GM18519 (cell line): ENCODE measurements at regions not wholly inside any gene's neighbourhood (a gene's known extent, or its start where the extent isn't known, plus 50 kb on each side); places are given as distances from the start of the nearest gene placed in this dataset.

Experiments used
- ATAC-seq: cut with Tn5 transposase; IDR thresholded peaks from one replicate; pipeline ENCODE4 v1.9.1; 2021; ENCODE audit warnings: mild to moderate bottlenecking, moderate library complexity; ENCODE audit not compliant: unreplicated experiment, low FRiP score

DNA sequence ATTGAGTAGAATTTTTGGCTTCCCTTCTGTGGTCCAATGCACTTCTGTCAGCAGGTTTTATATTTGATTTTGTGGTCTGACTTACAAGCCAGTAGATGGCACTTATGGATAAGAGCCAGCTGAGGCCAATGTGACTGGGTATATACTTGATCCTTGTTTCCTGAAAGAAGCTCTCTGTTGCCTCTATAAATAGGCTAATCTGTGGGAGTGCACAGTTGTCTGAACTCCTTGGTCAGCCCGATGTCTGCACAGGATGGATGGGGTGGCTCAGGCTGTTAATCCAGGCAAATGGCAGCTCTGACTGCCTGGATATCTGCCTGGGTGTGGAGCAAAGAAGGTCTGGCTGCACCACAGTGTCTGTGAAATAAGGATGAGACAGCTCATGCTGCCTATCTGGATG, 1183.7 kb upstream of the PRMT6 start:
- no peak for ATAC-seq

DNA sequence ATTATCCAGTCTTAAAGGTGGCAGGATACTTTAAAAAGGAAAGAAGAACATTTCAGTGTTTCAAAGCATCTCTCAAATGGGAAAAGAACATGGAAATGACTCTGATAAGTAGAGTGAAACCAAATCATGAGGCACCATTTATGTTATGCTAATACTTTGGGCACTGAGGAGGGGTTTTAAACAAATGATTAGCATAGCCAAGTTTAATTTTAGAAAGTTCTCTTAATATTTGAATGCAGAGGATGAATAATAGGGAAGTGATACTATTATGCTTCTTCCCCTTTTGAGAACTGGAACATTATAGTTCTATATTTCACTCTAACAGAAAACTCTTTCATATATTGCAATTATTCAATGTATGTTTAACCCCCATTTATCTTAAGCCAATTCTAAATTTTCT, 1181.9 kb upstream of the PRMT6 start:
- peak; percentile 87 for ATAC-seq

DNA sequence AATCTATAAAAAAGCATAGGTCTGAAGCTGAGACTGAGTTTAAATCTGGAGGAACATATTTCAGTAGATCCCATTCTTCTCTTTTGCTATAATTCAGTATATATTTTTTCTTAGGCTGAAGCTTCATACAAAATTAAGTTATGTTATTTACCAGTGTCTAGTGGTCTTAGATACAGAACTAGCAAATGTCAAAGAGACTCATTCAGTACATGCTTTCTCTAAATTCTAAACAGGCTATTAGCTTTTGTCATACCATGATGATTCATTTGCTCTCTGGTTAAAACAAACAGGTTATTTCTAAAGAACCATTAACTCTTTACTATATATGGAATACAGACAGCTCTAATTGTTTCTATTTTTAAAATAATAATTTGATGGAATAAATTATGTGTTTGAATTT, 1170.2 kb upstream of the PRMT6 start:
- ATAC-seq: no peak

DNA sequence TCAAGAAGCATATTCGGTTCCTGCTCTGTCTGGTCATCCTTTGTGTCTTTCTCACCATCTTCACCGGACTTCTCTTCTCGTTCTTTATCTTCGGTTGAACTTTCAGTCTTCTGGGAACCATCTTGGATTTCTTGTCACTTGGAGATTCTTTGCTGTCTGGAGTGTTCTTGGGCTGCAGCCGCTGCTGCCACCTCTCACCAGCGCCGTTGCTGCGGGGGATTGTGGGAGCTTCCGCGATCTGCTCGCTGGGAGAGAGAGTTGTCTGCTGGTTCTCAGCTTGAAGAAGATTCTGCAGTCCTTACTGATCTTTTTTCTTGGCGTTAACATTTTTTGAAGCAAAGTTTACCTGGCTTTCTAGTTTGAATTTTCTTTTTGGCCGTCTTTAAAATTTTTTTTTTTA, 1165.2 kb upstream of the PRMT6 start:
- no peak for ATAC-seq

DNA sequence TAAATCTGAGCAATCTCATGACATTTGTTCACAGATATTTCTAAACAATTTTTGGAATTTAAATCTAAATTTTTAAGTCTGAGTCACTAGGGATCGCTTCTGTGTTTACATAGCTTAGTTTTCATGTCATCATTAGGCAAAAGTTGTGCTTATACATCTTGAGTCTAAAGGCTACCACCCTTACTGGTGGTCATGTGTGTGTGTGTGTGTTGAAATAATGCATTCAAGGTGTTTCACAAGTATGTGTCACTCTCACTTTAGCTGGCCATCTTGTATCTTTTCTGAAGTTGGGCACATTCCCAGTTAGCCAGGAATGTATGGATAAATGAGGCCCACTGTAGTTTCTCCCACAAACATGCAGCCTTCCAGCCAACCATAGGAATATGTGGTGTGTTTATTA, 1162.5 kb upstream of the PRMT6 start:
- no peak for ATAC-seq

DNA sequence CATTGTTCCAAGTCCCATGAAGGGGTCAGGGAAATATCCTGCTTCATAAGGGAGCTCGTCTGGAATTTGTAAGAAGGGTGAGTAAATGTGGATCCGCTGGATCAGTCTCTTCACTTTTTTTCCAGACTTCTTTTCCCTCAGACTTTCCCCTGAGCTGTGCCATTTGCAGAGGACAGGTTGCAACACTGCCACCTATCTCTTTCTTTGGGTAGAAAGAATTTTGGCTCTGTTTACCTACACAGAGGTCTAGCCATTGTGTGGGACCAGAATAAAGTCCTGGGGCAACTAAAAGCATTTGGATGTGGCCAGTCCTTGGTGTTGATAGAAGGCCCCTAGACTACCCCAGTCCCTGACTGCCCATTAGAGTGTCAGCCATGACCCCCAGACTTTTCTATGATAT, 1146.7 kb upstream of the PRMT6 start:
- no peak for ATAC-seq

DNA sequence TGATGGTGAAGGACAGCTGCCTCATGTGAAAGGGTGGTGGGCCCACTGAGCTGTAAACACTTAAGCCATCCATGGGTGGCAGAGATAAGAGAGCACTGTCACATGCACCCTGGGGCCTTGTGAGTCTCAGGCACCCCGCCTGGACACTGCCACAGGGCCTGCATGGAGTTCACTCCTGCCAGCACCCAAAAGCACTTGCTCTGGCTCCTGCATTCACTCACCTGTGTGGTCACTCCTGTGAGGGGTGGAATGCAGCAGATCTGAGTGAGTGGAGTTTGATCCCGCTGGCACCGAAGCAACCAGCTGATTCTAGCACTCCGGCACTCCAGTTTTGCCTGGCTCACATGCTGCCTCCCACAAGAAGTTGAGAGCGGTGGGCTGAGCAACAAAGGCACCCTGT, 1142.1 kb upstream of the PRMT6 start:
- ATAC-seq: no peak

DNA sequence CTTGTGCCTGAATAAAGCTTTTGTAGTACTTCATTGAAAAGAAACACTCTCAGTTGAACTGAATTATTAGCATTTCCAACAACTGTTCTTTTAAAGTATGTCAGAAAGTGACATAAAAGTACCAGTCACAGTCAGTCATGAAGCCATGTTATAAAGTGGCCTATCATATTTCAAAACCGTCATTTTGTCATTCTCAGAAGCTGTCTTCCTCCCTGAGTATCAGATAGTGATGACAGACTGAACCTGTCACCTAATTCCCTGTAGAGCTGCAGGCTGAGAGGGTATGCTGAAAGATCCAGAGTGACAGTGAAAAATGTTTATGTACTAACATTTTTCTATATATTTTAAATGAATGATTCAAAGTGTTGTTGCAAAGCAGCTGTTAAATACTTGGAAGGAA, 1121.7 kb upstream of the PRMT6 start:
- no peak for ATAC-seq

DNA sequence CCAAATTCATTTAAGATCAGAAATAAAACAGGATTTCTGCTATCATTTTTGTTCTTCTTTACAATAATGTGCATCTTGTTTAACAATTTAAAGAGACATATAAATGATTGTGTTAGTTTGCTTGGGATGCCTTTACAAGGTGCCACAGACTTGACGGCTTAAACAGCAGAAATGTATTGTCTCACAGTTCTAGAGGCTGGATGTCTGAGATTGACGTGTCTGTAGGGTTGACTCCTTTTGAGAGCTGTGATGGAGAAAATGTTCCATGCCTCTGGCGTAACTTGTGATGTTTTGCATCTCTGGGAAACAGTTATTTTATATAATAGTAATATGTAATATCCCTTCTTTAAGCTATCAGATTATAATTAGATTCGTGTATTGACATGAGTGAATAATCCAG, 1091.6 kb upstream of the PRMT6 start:
- no peak for ATAC-seq

DNA sequence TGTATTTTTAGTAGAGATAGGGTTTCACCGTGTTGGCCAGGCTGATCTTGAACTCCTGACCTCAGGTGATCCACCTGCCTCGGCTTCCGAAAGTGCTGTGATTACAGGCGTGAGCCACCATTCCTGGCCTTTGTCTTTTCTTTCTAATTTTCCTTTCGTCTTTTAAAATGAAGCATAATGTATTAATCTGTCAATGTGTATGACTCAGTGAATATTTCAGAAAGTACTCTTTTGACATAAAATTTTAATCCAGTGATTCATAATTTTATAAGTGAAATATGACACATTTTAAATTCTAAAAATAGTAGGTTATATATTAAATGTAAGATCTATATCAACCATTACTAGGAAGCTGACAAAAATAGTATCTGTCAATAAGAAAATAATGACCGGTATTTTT, 1059.0 kb upstream of the PRMT6 start:
- ATAC-seq: no peak

DNA sequence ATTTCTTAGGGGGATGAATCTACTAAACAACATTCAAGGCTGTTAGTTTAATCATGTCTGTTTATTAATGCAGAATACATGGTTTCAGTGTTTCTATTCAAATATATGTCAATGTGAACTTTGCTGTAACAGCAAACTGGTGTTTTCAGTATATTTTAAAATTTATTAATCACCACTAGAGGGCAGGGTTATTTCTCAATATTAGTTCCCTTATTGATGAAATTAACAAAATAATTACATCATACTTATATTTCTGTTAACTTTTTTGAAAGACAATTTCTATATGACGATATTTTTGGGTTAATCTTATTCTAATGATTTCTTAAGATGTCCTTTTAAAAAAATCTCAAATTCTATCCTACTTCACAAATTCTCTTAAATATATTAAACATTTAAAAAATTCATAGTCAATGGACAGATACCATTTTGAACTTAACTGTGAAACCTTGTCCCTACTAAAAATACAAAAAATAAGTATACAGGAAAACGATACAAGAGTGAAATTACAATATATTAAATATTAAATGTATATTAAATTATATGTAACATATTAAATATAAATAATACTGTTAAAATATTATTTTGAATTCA, 1034.1 kb upstream of the PRMT6 start:
- no peak for ATAC-seq

DNA sequence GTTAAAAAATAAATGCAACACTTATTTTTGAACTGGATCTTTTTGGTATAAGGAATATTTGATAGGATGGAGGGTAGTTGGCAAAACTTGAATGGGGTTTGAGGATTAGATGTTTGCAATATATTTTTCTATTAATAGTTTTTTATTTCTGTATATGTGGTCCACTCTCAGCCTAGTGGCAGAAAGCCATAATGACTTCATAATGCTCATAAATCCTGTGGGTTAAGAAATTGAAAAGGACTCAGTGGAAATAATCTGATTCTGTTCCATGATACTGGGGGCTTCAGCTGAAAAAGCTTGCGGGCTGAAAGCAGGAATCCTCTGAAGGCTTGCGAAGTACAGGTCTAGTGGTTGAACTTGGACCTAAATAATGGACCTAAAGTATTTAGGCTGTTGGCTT, 1028.6 kb upstream of the PRMT6 start:
- no peak for ATAC-seq

DNA sequence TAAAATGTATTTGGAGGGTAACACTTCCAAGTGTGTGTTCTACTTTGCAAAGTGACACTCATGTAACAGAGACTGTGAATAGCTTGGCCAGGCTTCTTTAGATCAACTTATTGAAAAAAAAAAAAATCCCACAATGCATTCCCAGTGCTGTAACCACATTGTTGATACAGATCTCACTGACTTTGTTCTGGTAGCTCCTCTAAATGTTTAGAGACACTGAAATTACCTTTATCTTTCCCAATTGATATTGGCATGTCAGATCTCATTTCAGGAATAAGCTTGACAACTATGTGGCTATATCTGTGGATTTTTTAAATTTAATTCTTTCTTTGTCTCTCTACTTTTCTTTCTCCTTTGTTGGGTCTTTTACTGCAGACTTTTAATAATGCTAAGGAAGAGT, 1018.9 kb upstream of the PRMT6 start:
- no peak for ATAC-seq

DNA sequence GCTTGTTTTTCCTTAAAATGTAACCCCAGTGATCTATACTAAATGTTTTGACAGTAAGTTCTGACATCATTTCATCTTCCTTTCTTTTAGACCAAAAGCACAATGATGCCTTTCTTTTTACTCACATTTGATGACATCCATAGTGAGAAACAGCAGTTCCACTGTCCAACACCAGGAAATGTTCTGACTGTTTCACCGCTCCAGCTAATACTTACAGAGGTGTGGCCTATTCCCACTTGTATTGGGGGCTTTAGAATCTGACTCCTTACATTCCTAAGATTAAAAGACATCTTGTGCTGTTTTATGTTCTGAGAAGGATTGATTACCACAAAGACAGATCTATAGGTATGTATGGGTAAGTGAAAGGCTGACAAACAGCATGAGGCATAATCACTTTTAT, 1018.2 kb upstream of the PRMT6 start:
- no peak for ATAC-seq

DNA sequence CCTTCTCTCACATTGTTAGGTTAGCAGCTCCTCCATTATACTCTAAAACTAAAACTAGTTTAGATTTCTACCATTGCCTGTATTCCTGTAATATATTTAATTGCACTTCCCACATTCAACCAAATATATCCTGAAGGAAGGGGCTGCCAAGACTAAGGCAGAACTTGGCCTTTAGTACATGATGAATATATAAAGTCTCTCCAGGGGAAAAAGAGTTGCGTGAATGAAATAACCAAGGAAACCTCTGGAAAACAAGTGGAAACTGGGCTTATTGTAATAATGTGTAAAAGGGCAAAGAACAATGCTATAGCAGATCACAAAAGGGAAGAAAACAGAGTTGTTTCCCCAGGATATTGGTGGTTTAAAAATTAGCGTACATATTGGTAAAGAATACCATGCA, 1012.5 kb upstream of the PRMT6 start:
- ATAC-seq: no peak

DNA sequence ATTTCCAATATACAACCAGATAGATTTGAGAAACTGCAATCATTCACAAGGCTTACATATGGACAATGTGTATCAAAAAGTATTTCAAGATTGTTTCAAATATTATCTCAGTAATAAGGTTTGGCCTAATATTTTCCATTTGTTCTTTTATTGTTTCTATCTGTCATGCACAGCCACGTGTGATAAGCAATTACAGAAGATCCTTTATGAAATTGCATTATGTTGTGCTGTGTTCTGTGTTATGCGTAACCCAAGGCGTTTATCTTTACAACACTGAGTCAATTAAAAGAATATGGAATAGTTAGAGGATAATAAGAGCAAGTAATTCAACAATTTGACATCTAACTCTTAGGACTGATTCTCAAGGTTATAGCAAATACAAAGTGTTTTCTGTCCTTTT, 1009.3 kb upstream of the PRMT6 start:
- ATAC-seq: no peak

DNA sequence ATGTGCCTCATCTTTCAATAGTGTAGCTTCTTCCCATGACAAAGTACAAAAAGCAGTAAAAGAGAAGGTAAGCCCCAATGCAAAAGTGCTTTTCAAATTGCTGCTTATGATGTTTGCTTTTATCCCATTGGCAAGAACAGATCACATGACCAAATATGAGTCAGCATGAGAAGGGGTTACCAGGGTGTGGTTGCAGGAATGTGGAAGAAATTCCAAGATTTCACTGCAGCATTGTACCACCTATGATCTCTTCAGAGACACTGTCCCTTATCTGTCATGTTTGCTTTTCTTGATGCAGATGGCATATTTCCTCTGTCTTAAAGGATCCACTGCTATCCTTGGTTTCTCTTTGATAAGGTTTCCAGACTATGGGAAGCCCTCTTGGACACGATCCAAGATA, 1006.9 kb upstream of the PRMT6 start:
- ATAC-seq: no peak

DNA sequence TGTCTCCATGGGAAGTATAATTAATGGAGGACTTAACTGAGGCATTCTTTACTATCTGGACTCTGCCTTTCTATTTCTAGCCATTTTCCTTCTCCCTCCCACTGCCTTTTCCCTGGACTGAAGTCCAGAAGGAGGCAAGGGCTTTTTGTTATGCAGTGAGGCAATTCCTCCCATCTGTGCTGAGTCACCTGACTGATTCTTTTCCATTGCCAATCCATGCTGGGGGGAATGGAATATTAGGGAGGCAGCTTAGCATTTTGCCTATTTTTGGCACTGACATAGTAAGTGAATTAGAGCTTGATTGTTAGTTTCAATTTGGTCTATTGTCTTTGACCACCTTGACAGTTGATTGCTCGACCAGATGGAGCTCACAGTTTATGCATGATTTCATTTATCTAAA, 1000.6 kb upstream of the PRMT6 start:
- ATAC-seq: no peak

DNA sequence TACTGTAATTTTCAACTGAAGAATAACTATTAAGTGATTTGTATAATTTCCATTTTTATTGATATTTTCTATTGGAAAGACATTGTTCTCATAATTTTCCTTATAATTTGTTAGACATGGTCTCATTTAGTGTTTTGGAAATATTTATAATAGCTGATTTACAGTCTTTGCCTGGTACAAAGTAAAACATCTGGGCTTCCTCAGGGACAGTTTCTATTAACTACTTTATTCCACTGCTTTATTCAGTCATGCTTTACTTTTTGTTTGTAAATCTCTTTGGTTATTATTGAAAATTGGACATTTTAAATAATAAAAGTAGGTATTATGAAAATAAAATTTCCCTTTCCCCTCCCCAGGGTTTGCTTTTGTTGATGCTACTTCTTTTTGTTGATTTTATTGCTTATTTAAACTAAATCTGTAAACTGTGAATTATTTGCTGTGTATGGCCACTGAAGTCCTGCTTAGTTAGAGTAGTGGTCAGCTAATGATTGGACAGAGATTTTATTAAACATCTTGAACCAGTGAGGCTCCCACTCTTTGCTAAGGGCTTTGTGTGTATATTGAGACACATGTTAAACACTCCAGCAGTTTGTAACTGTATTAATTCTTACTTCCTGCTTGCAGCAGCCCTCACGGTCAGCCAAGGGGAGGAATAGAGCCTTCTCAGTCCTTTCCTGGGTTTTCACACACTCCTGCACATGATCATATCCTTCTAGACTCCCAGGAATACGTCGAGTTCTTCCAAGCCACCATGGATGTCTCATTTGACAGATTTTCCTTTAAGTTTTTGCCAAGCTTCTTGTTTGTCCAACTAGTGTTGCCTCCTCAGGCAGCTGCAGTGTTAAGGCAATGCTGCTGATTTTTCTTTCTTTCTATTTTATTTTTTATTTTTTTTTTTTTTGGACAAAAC, 994.6 kb upstream of the PRMT6 start:
- ATAC-seq: no peak

DNA sequence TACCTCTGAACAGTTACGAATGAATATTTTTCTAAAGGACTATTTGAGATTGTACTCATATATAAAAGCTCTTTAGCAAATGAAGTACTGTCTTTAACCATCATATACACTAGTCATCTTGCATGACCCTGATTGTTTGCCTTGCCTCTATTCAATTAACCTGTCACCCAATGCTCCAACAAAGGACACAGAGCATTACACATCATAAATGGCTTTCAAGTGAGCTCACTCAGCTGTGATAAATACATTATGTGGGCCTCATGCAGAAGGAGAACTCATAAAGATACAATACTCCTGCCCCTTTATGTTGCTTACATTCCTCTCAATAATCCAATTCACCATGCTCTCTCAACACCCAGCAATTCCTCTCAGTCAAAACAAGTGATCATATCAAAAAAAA, 993.0 kb upstream of the PRMT6 start:
- ATAC-seq: no peak

DNA sequence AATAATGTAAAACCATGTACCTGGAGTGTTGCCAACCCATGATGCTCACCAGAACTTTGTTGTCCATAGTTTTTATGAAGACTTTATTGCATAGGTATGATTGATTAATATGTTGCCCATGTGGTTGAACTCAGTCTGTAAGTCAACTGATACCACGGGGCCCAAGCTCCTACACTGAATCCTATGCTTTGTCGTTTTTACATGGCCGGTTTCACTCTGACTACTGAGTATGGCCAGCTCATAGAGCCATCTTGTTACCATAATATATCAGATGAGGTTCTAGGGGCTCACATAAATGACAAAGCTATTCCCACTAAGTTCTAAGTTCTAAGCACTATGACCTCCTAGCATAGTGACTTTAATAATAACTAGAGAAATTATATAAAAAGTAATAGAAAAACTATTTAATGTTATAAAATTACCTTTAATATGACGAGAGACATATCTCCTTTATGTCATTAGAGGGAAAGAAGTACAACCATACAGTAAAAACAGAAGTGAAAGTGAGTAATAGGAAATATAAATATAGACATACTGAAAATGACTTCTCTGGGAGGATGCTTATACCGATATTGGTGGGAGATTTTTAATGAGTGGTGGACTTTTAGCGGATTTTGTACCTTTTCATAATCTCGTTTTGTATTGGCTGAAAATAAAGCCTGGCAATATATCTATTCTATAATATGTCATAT, 983.4 kb upstream of the PRMT6 start:
- ATAC-seq: peak; percentile 76
